Naive thymus-derived CD4-positive, alpha-beta T cell (primary cell): ENCODE measurements at regions not wholly inside any gene's neighbourhood (a gene's known extent, or its start where the extent isn't known, plus 50 kb on each side); places are given as distances from the start of the nearest gene placed in this dataset.

ENCODE experiments used
- ATAC-seq: fragments of 150-1000 bp; cut with Tn5 transposase; 2 replicates; pipeline ENCODE4 v1.10.0; 2021; ENCODE audit warnings: mild to moderate bottlenecking, moderate library complexity
- CTCF ChIA-PET: fragments of 350-600 bp; sonication (Branson Sonifier 250); formaldehyde crosslinking; loops from one replicate; lab custom pipeline; 2021; ENCODE audit warnings: antibody characterized with exemption; lab: Charles Lee
- POLR2A ChIA-PET: fragments of 350-600 bp; sonication (Branson Sonifier 250); formaldehyde crosslinking; loops from one replicate; lab custom pipeline; 2021; ENCODE audit warnings: antibody characterized with exemption, inconsistent platforms; lab: Charles Lee
- DNase-seq, 9 donors: peaks; one replicate each; pipeline versions ENCODE4 v3.0.0 to v3.0.0-alpha.2; 2020 to 2022; ENCODE audit warnings: mixed read lengths in 1 of 9
- H3K27ac ChIP-seq: one replicate; pipeline ENCODE4 v1.7.0; 2013; ENCODE audit warnings: mild to moderate bottlenecking, low read depth, low read length, moderate library complexity
- H3K27me3 ChIP-seq, 2 donors: one replicate each; pipeline ENCODE4 v1.7.0; 2013; ENCODE audit warnings: low read length in 2 of 2, mild to moderate bottlenecking in 2 of 2, moderate library complexity in 2 of 2; ENCODE audit not compliant: control insufficient read depth in 2 of 2, insufficient read depth in 2 of 2
- H3K36me3 ChIP-seq, 3 experiments: 1 replicate in 2 of 3; 2 replicates in 1 of 3; pipeline ENCODE4 v1.7.0; 2013; ENCODE audit warnings: low read length in 3 of 3, mild to moderate bottlenecking in 3 of 3, moderate library complexity in 1 of 3; ENCODE audit not compliant: insufficient read depth in 3 of 3, control insufficient read depth in 2 of 3
- H3K4me1 ChIP-seq, 2 donors: one replicate each; pipeline ENCODE4 v1.7.0; 2013; ENCODE audit warnings: low read length in 2 of 2, mild to moderate bottlenecking in 2 of 2, moderate library complexity in 1 of 2; ENCODE audit not compliant: control insufficient read depth in 2 of 2, insufficient read depth in 2 of 2
- H3K4me3 ChIP-seq: 2 replicates; pipeline ENCODE4 v1.7.0; 2013; ENCODE audit warnings: mild to moderate bottlenecking, low read length
- H3K9me3 ChIP-seq, 3 experiments: 1 replicate in 2 of 3; 2 replicates in 1 of 3; pipeline ENCODE4 v1.7.0; 2013; ENCODE audit warnings: low read length in 3 of 3; ENCODE audit not compliant: control insufficient read depth in 2 of 3
- H3K27ac Mint-ChIP-seq, 9 donors: one replicate each; pipeline ENCODE4 v1.8.0; 2020 to 2022; ENCODE audit warnings: mixed read lengths in 9 of 9, mild to moderate bottlenecking in 8 of 9, moderate library complexity in 5 of 9, inconsistent platforms in 2 of 9
- H3K27me3 Mint-ChIP-seq, 5 donors: one replicate each; pipeline ENCODE4 v1.8.0; 2021 to 2022; ENCODE audit warnings: mixed read lengths in 5 of 5, mild to moderate bottlenecking in 1 of 5
- H3K36me3 Mint-ChIP-seq, 5 donors: one replicate each; pipeline ENCODE4 v1.8.0; 2020 to 2022; ENCODE audit warnings: mixed read lengths in 5 of 5, mild to moderate bottlenecking in 3 of 5, inconsistent platforms in 1 of 5
- H3K4me1 Mint-ChIP-seq, 7 donors: one replicate each; pipeline ENCODE4 v1.8.0; 2020 to 2022; ENCODE audit warnings: mixed read lengths in 7 of 7, mild to moderate bottlenecking in 3 of 7, inconsistent platforms in 1 of 7
- H3K4me3 Mint-ChIP-seq, 10 donors: one replicate each; pipeline ENCODE4 v1.8.0; 2020 to 2022; ENCODE audit warnings: mild to moderate bottlenecking in 10 of 10, mixed read lengths in 10 of 10, moderate library complexity in 6 of 10, inconsistent platforms in 2 of 10
- H3K9me3 Mint-ChIP-seq, 11 donors: one replicate each; pipeline ENCODE4 v1.8.0; 2020 to 2022; ENCODE audit warnings: mixed read lengths in 11 of 11, mild to moderate bottlenecking in 4 of 11, inconsistent platforms in 1 of 11, moderate library complexity in 1 of 11
- intact Hi-C, 2 donors: fragments of 100-400 bp; cut with micrococcal nuclease; formaldehyde crosslinking; loops; one replicate each; pipeline ENCODE4 v1.15.1; 2023

DNA sequence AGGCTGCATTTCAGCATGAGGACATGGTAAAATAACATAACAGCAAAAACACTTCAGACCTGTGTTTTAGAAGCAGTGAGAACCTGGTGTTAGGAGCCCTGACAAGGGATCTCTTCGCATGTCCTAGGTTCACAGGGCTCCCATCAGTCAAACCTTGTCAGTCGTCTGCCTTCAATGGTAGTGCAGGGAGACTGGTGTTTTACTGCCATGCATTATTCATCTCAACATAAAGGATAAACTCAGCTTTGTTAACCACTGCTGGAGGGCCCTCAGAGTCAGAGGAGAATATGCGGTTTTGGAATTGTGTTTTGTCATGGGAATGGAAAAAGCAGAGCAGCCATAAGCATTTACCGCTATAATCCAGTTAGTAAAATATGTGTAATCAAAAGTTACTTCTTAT lies 275.9 kb upstream of the GCFC2 start:
- ChIA-PET POLR2A (no interaction called here), CTCF (no interaction called here)
- H3K27ac ChIP-seq, result no peak overlapping the region
- Mint-ChIP-seq H3K27ac (no peak overlapping the region), H3K4me1 (no peaks in the 10 kb centered on the region), H3K27me3 (no peaks in the 10 kb centered on the region), H3K4me3 (no peak overlapping the region), H3K9me3 (peaks cover 0 to 22% (median 9%) of the 10 kb centered on the region in 11 donors), H3K36me3 (no peaks in the 10 kb centered on the region)
- H3K27me3 ChIP-seq, result no peaks in the 10 kb centered on the region
- ATAC-seq, result no peak
- no peak for DNase-seq
- no peak overlapping the region for H3K4me3 ChIP-seq
- intact Hi-C loops, result no loop called here
- H3K36me3 ChIP-seq, result no peaks in the 10 kb centered on the region
- no peaks in the 10 kb centered on the region for H3K4me1 ChIP-seq
- no peaks in the 10 kb centered on the region for H3K9me3 ChIP-seq

DNA sequence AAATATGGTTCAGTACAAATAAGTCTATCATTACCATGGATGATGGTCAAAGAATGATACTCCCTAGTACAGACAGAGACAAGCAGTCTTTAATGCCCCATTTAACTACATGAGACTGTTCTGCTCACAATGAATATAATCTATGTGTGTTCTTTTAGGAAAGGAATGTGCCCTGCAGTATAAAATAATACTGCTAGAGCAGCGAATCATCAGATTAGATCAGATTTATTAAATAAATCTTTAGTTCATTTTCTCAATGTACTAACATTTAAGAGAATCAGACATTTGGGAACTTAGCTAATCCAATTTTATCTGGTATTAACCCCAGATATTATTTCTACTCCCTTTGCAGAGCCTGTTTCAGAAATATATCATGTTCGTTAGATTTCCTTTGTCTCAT lies 272.0 kb upstream of the GCFC2 start:
- no peaks in the 10 kb centered on the region for H3K4me1 Mint-ChIP-seq
- POLR2A ChIA-PET, result no interaction called here

DNA sequence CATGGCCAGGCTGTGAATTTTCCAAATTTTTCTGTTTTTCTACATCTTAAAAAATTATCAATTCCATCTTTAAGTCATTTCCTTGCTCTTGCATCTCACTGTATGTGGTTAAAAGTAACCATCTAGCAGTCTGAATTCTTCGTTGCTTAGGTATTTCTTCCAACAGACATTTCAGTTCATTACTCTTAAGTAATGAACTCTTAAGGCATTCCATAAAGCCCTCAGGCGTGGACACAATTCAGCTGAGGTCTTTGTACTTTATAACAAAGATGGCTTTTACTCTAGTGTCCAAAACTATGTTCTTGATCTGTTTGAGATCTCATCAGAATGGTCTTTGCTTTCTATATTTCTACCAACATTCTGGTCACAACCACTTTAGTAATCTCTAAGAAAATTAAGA lies 253.9 kb upstream of the GCFC2 start:
- DNase-seq, result no peak
- intact Hi-C loops, result no loop called here
- peaks cover 0 to 4% (median 0%) of the 10 kb centered on the region in 5 donors for H3K27me3 Mint-ChIP-seq
- Histone ChIP-seq H3K9me3 (no peaks in the 10 kb centered on the region), H3K27ac (no peak overlapping the region), H3K36me3 (no peaks in the 10 kb centered on the region), H3K4me3 (no peak overlapping the region), H3K27me3 (no peaks in the 10 kb centered on the region), H3K4me1 (no peaks in the 10 kb centered on the region)
- H3K4me1 Mint-ChIP-seq, result no peaks in the 10 kb centered on the region
- no peaks in the 10 kb centered on the region for H3K36me3 Mint-ChIP-seq
- H3K4me3 Mint-ChIP-seq, result no peak overlapping the region
- peaks cover 0 to 26% (median 4%) of the 10 kb centered on the region in 11 donors for H3K9me3 Mint-ChIP-seq
- POLR2A ChIA-PET, result no interaction called here
- CTCF ChIA-PET, result no interaction called here
- ATAC-seq, result no peak
- H3K27ac Mint-ChIP-seq, result no peak overlapping the region

More for the DNA sequence above, 272.0 kb upstream of the GCFC2 start:
- no peaks in the 10 kb centered on the region for H3K36me3 ChIP-seq
- intact Hi-C loops, result no loop called here
- no peaks in the 10 kb centered on the region for H3K27me3 Mint-ChIP-seq
- H3K9me3 ChIP-seq, result peaks cover 0 to 4% (median 0%) of the 10 kb centered on the region in 3 experiments
- H3K36me3 Mint-ChIP-seq, result no peaks in the 10 kb centered on the region
- no peak overlapping the region for H3K4me3 Mint-ChIP-seq
- H3K27ac ChIP-seq, result no peak overlapping the region
- ATAC-seq (no peak), DNase-seq (no peak)
- H3K9me3 Mint-ChIP-seq, result peaks cover 0 to 13% (median 7%) of the 10 kb centered on the region in 11 donors
- no peak overlapping the region for H3K4me3 ChIP-seq
- no peaks in the 10 kb centered on the region for H3K4me1 ChIP-seq
- H3K27ac Mint-ChIP-seq, result no peak overlapping the region
- CTCF ChIA-PET, result no interaction called here
- H3K27me3 ChIP-seq, result no peaks in the 10 kb centered on the region

- ATAC-seq (no peak), DNase-seq (no peak)
- Mint-ChIP-seq H3K9me3 (peaks cover 0 to 15% (median 2%) of the 10 kb centered on the region in 11 donors), H3K36me3 (no peaks in the 10 kb centered on the region), H3K27me3 (no peaks in the 10 kb centered on the region), H3K4me3 (no peak overlapping the region), H3K27ac (no peak overlapping the region), H3K4me1 (no peaks in the 10 kb centered on the region)
- no peaks in the 10 kb centered on the region for H3K9me3 ChIP-seq
- CTCF ChIA-PET, result no interaction called here
- no peaks in the 10 kb centered on the region for H3K36me3 ChIP-seq
- intact Hi-C loops, result no loop called here
- no peaks in the 10 kb centered on the region for H3K27me3 ChIP-seq
- POLR2A ChIA-PET, result no interaction called here
- no peaks in the 10 kb centered on the region for H3K4me1 ChIP-seq
- H3K4me3 ChIP-seq, result no peak overlapping the region
- H3K27ac ChIP-seq, result no peak overlapping the region
Observed at GRCh38 chr2:75960472-75961009, 249.8 kb upstream of the GCFC2 start.

DNA sequence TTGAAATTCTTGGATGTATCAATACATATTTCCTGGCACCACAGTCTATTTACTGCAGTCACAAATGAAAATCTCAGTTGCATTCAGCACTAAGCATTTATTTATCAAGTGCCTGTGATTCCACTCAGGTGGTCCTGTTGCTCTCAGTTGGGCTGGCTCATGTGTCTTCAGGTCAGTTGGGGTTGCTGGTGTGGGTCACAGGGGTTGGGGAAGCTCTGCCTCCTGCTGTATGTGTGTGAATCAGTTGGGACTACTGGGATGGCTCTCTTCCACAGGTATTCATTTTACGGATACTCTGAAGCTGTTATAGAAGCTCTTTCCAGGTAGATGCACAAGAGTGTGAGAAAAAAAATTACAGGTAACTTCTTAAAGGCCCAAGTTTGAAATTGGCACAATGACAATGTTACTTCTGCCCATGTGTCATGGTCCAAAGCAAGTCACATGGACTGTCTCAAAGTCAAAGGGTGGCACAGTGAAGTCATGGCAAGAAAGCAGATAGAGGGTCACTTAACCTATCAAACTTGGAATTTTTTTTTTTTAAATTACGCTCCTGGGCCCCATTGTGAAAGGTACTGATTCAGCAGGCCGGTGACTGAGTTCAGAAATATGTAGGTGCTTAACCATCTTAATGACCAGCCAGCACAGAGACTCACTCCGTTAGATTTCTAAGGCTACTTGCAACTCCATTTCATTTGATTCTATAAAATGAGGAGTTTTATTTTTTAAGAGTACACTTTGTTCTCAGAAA lies 249.2 kb upstream of the GCFC2 start:
- no peak overlapping the region for H3K4me3 ChIP-seq

GRCh38 chr2:75954761-75955160 lies 244.0 kb upstream of the GCFC2 start:
- Histone ChIP-seq H3K27ac (no peak overlapping the region), H3K4me3 (no peak overlapping the region), H3K4me1 (no peaks in the 10 kb centered on the region), H3K27me3 (no peaks in the 10 kb centered on the region), H3K9me3 (no peaks in the 10 kb centered on the region), H3K36me3 (no peaks in the 10 kb centered on the region)
- H3K4me1 Mint-ChIP-seq, result no peaks in the 10 kb centered on the region
- H3K4me3 Mint-ChIP-seq, result no peak overlapping the region
- H3K27me3 Mint-ChIP-seq, result no peaks in the 10 kb centered on the region
- no peak overlapping the region for H3K27ac Mint-ChIP-seq
- H3K36me3 Mint-ChIP-seq, result no peaks in the 10 kb centered on the region
- no peak for DNase-seq
- peaks cover 0 to 7% (median 0%) of the 10 kb centered on the region in 11 donors for H3K9me3 Mint-ChIP-seq
- CTCF ChIA-PET, result no interaction called here
- no peak for ATAC-seq
- POLR2A ChIA-PET, result no interaction called here
- intact Hi-C loops, result no loop called here

More for the DNA sequence above, 249.2 kb upstream of the GCFC2 start:
- Histone ChIP-seq H3K36me3 (no peaks in the 10 kb centered on the region), H3K27me3 (no peaks in the 10 kb centered on the region), H3K9me3 (no peaks in the 10 kb centered on the region), H3K4me1 (no peaks in the 10 kb centered on the region), H3K27ac (no peak overlapping the region)
- CTCF ChIA-PET, result no interaction called here
- H3K9me3 Mint-ChIP-seq, result peaks cover 0 to 9% (median 2%) of the 10 kb centered on the region in 11 donors
- POLR2A ChIA-PET, result no interaction called here
- no peaks in the 10 kb centered on the region for H3K27me3 Mint-ChIP-seq
- intact Hi-C loops, result no loop called here
- ATAC-seq (no peak), DNase-seq (no peak)
- no peaks in the 10 kb centered on the region for H3K36me3 Mint-ChIP-seq
- H3K27ac Mint-ChIP-seq, result no peak overlapping the region
- H3K4me3 Mint-ChIP-seq, result no peak overlapping the region
- no peaks in the 10 kb centered on the region for H3K4me1 Mint-ChIP-seq

- no peak overlapping the region for H3K4me3 ChIP-seq
- intact Hi-C loops, result no loop called here
- H3K36me3 ChIP-seq, result no peaks in the 10 kb centered on the region
- H3K4me1 ChIP-seq, result no peaks in the 10 kb centered on the region
- H3K36me3 Mint-ChIP-seq, result no peaks in the 10 kb centered on the region
- H3K27me3 Mint-ChIP-seq, result no peaks in the 10 kb centered on the region
- peaks cover 0 to 14% (median 1%) of the 10 kb centered on the region in 11 donors for H3K9me3 Mint-ChIP-seq
- no peaks in the 10 kb centered on the region for H3K4me1 Mint-ChIP-seq
- ATAC-seq (no peak), DNase-seq (no peak)
- POLR2A ChIA-PET, result no interaction called here
- CTCF ChIA-PET, result no interaction called here
- no peaks in the 10 kb centered on the region for H3K27me3 ChIP-seq
- H3K27ac ChIP-seq, result no peak overlapping the region
- no peak overlapping the region for H3K4me3 Mint-ChIP-seq
- no peaks in the 10 kb centered on the region for H3K9me3 ChIP-seq
- no peak overlapping the region for H3K27ac Mint-ChIP-seq
Observed at GRCh38 chr2:75952173-75952572, 241.5 kb upstream of the GCFC2 start.
